ENCODE measurements at regions not wholly inside any gene's neighbourhood (a gene's known extent, or its start where the extent isn't known, plus 50 kb on each side); places are given as distances from the start of the nearest gene placed in this dataset.

GRCh38 chr13:79688741-79689140 is 207.8 kb downstream of the NDFIP2 start:
- in situ Hi-C loops (cut with MboI; ENCODE audit: low pct_ligation_motif_present in 1 of 4, low pct_unique_long_range_greater_than_20kb in 1 of 4, low sequenced_read_pairs in 3 of 4), result loop anchor here in 2 of 4 donors (25.0 kb wide), 1 partner anchor 674 kb away; no protein-coding TSS in a partner anchor
- Histone ChIP-seq H3K27me3 (no peaks in the 10 kb centered on the region), H3K27ac (no peak overlapping the region), H3K9me3 (no peaks in the 10 kb centered on the region), H3K36me3 (no peaks in the 10 kb centered on the region), H3K4me3 (no peak overlapping the region), H3K4me1 (no peaks in the 10 kb centered on the region)
- intact Hi-C loops (cut with DNase I; ENCODE audit: low total_unique reads), result no loop called here
- WGBS, 2 donors (ENCODE audit: low coverage in 1 of 2), result 63 to 88% methylated on average over 2 to 5 of the region's 5 CpGs
- no peak for DNase-seq
- TF ChIP-seq EP300 (IDR thresholded peaks at IDR 0.05; ENCODE audit: low read depth) (no peak), CTCF (IDR thresholded peaks at IDR 0.05) (no peak), POLR2A (IDR thresholded peaks at IDR 0.05) (no peak), POLR2AphosphoS5 (IDR thresholded peaks at IDR 0.05) (no peak)

- no peaks in the 10 kb centered on the region for H3K36me3 ChIP-seq
- no peak overlapping the region for H3K27ac ChIP-seq
- intact Hi-C loops (cut with DNase I; ENCODE audit: low total_unique reads) (no loop called here), in situ Hi-C loops (cut with MboI; ENCODE audit: low pct_ligation_motif_present in 1 of 4, low pct_unique_long_range_greater_than_20kb in 1 of 4, low sequenced_read_pairs in 3 of 4) (loop anchor here in 2 of 4 donors (25.0 kb wide), 1 partner anchor 676 kb away; no protein-coding TSS in a partner anchor)
- no peak for TF ChIP-seq POLR2AphosphoS5 (IDR thresholded peaks at IDR 0.05)
- TF ChIP-seq CTCF (IDR thresholded peaks at IDR 0.05), result no peak
- TF ChIP-seq POLR2A (IDR thresholded peaks at IDR 0.05), result no peak
- TF ChIP-seq EP300 (IDR thresholded peaks at IDR 0.05; ENCODE audit: low read depth), result no peak
- no peaks in the 10 kb centered on the region for H3K27me3 ChIP-seq
- 88 to 91% methylated on average over 6 of the region's 6 CpGs for WGBS, 2 donors (ENCODE audit: low coverage in 1 of 2)
- no peaks in the 10 kb centered on the region for H3K4me1 ChIP-seq
- DNase-seq, result no peak
- no peak overlapping the region for H3K4me3 ChIP-seq
- no peaks in the 10 kb centered on the region for H3K9me3 ChIP-seq
Observed at GRCh38 chr13:79686441-79686840, 205.5 kb downstream of the NDFIP2 start.

GRCh38 chr13:79684371-79684770 is 203.4 kb downstream of the NDFIP2 start:
- TF ChIP-seq POLR2A (IDR thresholded peaks at IDR 0.05) (no peak), EP300 (IDR thresholded peaks at IDR 0.05; ENCODE audit: low read depth) (no peak), POLR2AphosphoS5 (IDR thresholded peaks at IDR 0.05) (no peak), CTCF (IDR thresholded peaks at IDR 0.05) (no peak)
- 90 to 100% methylated on average over 1 to 3 of the region's 3 CpGs for WGBS, 2 donors (ENCODE audit: low coverage in 1 of 2)
- intact Hi-C loops (cut with DNase I; ENCODE audit: low total_unique reads), result no loop called here

GRCh38 chr13:79682164-79682563 is 201.2 kb downstream of the NDFIP2 start:
- 87 to 92% methylated on average over 2 of the region's 2 CpGs for WGBS, 2 donors (ENCODE audit: low coverage in 1 of 2)
- Histone ChIP-seq H3K27me3 (no peaks in the 10 kb centered on the region), H3K27ac (no peak overlapping the region), H3K4me1 (no peaks in the 10 kb centered on the region), H3K36me3 (no peaks in the 10 kb centered on the region), H3K4me3 (no peak overlapping the region), H3K9me3 (no peaks in the 10 kb centered on the region)
- in situ Hi-C loops (cut with MboI; ENCODE audit: low pct_ligation_motif_present in 1 of 4, low pct_unique_long_range_greater_than_20kb in 1 of 4, low sequenced_read_pairs in 3 of 4) (loop anchor here in 2 of 4 donors (25.0 kb wide), 1 partner anchor 680 kb away; no protein-coding TSS in a partner anchor), intact Hi-C loops (cut with DNase I; ENCODE audit: low total_unique reads) (no loop called here)
- no peak for DNase-seq
- TF ChIP-seq POLR2A (IDR thresholded peaks at IDR 0.05) (no peak), POLR2AphosphoS5 (IDR thresholded peaks at IDR 0.05) (no peak), CTCF (IDR thresholded peaks at IDR 0.05) (no peak), EP300 (IDR thresholded peaks at IDR 0.05; ENCODE audit: low read depth) (no peak)

More at GRCh38 chr13:79684371-79684770, 203.4 kb downstream of the NDFIP2 start:
- no peak for DNase-seq
- Histone ChIP-seq H3K27ac (no peak overlapping the region), H3K4me3 (no peak overlapping the region), H3K36me3 (no peaks in the 10 kb centered on the region), H3K4me1 (no peaks in the 10 kb centered on the region), H3K9me3 (no peaks in the 10 kb centered on the region), H3K27me3 (no peaks in the 10 kb centered on the region)
- in situ Hi-C loops (cut with MboI; ENCODE audit: low pct_ligation_motif_present in 1 of 4, low pct_unique_long_range_greater_than_20kb in 1 of 4, low sequenced_read_pairs in 3 of 4), result loop anchor here in 2 of 4 donors (25.0 kb wide), 1 partner anchor 678 kb away; no protein-coding TSS in a partner anchor

Measured in transverse colon (tissue), 4 donors.